Mammary epithelial cell (primary cell): ENCODE measurements at regions not wholly inside any gene's neighbourhood (a gene's known extent, or its start where the extent isn't known, plus 50 kb on each side); places are given as distances from the start of the nearest gene placed in this dataset.

Experiments
- CTCF ChIP-seq, 2 donors: IDR thresholded peaks in 1 of 2; conservative IDR thresholded peaks in 1 of 2; 2 replicates each; pipeline ENCODE4 v1.5.1; 2011 to 2012; ENCODE audit warnings: inconsistent platforms in 2 of 2, low read length in 2 of 2, mild to moderate bottlenecking in 2 of 2, control low read depth in 1 of 2, low read depth in 1 of 2; ENCODE audit not compliant: insufficient read depth in 1 of 2; ENCODE audit errors: extremely low read depth in 1 of 2
- EZH2 ChIP-seq: IDR thresholded peaks from 2 replicates; pipeline ENCODE4 v1.6.1; 2012; ENCODE audit warnings: low read length, inconsistent platforms, borderline replicate concordance

- no peak for TF ChIP-seq CTCF (conservative IDR thresholded peaks at IDR 0.05 in 1 of 2, IDR thresholded peaks at IDR 0.05 in 1 of 2; ENCODE audit: extremely low read depth in 1 of 2, insufficient read depth in 1 of 2, low read depth in 1 of 2, low read length in 2 of 2)
- no peak for TF ChIP-seq EZH2
Measured at GRCh38 chr5:126023994-126024441, 399.2 kb upstream of the GRAMD2B start.
